ENCODE measurements at regions not wholly inside any gene's neighbourhood (a gene's known extent, or its start where the extent isn't known, plus 50 kb on each side); places are given as distances from the start of the nearest gene placed in this dataset.

GRCh38 chr3:130263708-130264107 lies 81.8 kb upstream of the COL6A5 start:
- FAIRE-seq = no peak

- no peak for FAIRE-seq
Measured at GRCh38 chr3:130266817-130267216, 78.7 kb upstream of the COL6A5 start.

GRCh38 chr3:130276203-130276803 lies 69.2 kb upstream of the COL6A5 start:
- peak; percentile 91 for FAIRE-seq

GRCh38 chr3:130288670-130289069 lies 56.8 kb upstream of the COL6A5 start:
- FAIRE-seq = no peak

GRCh38 chr3:130291148-130291547 lies 54.3 kb upstream of the COL6A5 start:
- no peak for FAIRE-seq

GRCh38 chr3:130293247-130293646 lies 52.2 kb upstream of the COL6A5 start:
- FAIRE-seq = no peak
